Right lobe of liver (tissue), 4 donors: ENCODE measurements at regions not wholly inside any gene's neighbourhood (a gene's known extent, or its start where the extent isn't known, plus 50 kb on each side); places are given as distances from the start of the nearest gene placed in this dataset.

ENCODE experiments used
- CTCF ChIP-seq, 4 donors: fragments of 200-600 bp in 3 of 4; fragments of 450-650 bp in 1 of 4; IDR thresholded peaks; one replicate each; pipeline versions ENCODE4 v1.5.1 to v1.8.0; 2016 to 2022; ENCODE audit warnings: antibody characterized with exemption in 4 of 4, mild to moderate bottlenecking in 2 of 4
- POLR2A ChIP-seq: fragments of 450-650 bp; IDR thresholded peaks from one replicate; pipeline ENCODE4 v1.6.1; 2017; ENCODE audit warnings: antibody characterized with exemption, mild to moderate bottlenecking
- donor health status: DM: no; HTN: no; CAD: no.
- donor health status: DM: no; HTN: no; CAD: no.
- donor health status: DM: no; HTN: yes; CAD: no.

DNA sequence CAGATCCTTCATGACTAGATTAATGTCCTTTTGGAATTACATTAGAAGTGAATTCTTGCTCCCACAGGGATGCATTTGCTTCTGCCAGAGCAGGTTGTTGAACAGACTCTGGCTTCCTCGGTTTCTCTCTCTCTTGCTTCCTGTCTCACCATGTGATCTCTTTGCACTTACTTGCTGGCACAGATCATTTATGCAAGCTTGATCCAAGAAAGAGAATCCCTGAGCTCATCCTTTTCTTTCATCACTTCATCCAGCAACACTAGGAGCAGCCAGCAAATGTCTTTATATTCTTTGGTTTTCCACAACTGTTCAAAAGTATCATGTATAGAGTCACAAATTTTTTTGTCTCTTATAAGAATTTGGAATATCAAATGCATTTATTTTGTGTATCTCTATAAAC, 313.5 kb downstream of the ZNF326 start:
- TF ChIP-seq CTCF (IDR thresholded peaks at IDR 0.05) (no peak), POLR2A (no peak)
